ENCODE measurements at regions not wholly inside any gene's neighbourhood (a gene's known extent, or its start where the extent isn't known, plus 50 kb on each side); places are given as distances from the start of the nearest gene placed in this dataset.

- H3K27ac Mint-ChIP-seq (ENCODE audit: unreplicated experiment) = no peak overlapping the region
- H3K4me3 Mint-ChIP-seq (ENCODE audit: unreplicated experiment) = no peak overlapping the region
- Histone ChIP-seq H3K27me3 (replicated peaks; ENCODE audit: control insufficient read depth, insufficient read depth, low read length) (no peaks in the 10 kb centered on the region), H3K36me3 (ENCODE audit: control insufficient read depth, insufficient read depth, low read length) (no peaks in the 10 kb centered on the region), H3K9me3 (no peaks in the 10 kb centered on the region), H3K4me1 (no peaks in the 10 kb centered on the region), H3K4me3 (ENCODE audit: low read depth, low read length) (no peak overlapping the region)
- CTCF ChIA-PET = no interaction called here
- peaks cover 30% of the 10 kb centered on the region for H3K9me3 Mint-ChIP-seq (ENCODE audit: unreplicated experiment)
- H3K4me1 Mint-ChIP-seq (ENCODE audit: low read depth, unreplicated experiment) = no peaks in the 10 kb centered on the region
- TF ChIP-seq CTCF (IDR thresholded peaks at IDR 0.05; ENCODE audit: insufficient read depth in 1 of 2, low read depth in 1 of 2, low read length in 1 of 2, severe bottlenecking in 1 of 2, unreplicated experiment in 1 of 2) = no peak
- no peaks in the 10 kb centered on the region for H3K36me3 Mint-ChIP-seq (ENCODE audit: insufficient read depth, unreplicated experiment)
- H3K27me3 Mint-ChIP-seq (ENCODE audit: insufficient read depth, unreplicated experiment) = no peaks in the 10 kb centered on the region
- intact Hi-C loops (cut with micrococcal nuclease; ENCODE audit: unreplicated experiment) = no loop called here
- POLR2A ChIA-PET = no interaction called here
- DNase-seq = no peak
- no TSS peak for BruUV-seq (replicated peaks)
Measured at GRCh38 chr2:4486971-4487370, 783.6 kb downstream of the DCDC2C start.

GRCh38 chr2:4499316-4500030, 796.1 kb downstream of the DCDC2C start:
- no TSS peak for BruUV-seq (replicated peaks)
- intact Hi-C loops (cut with micrococcal nuclease; ENCODE audit: unreplicated experiment) = no loop called here
- no peak overlapping the region for H3K4me3 ChIP-seq (ENCODE audit: low read depth, low read length)
- ChIA-PET CTCF (interaction anchor here (0.5 kb wide), 1 partner anchor 540 kb away, joined by 3 read pairs; no protein-coding TSS in a partner anchor), POLR2A (no interaction called here)
- no peaks in the 10 kb centered on the region for H3K36me3 ChIP-seq (ENCODE audit: control insufficient read depth, insufficient read depth, low read length)
- no peaks in the 10 kb centered on the region for H3K4me1 ChIP-seq
- Mint-ChIP-seq H3K4me1 (ENCODE audit: low read depth, unreplicated experiment) (no peaks in the 10 kb centered on the region), H3K36me3 (ENCODE audit: insufficient read depth, unreplicated experiment) (no peaks in the 10 kb centered on the region), H3K27ac (ENCODE audit: unreplicated experiment) (no peak overlapping the region), H3K9me3 (ENCODE audit: unreplicated experiment) (no peaks in the 10 kb centered on the region), H3K27me3 (ENCODE audit: insufficient read depth, unreplicated experiment) (no peaks in the 10 kb centered on the region), H3K4me3 (ENCODE audit: unreplicated experiment) (no peak overlapping the region)
- no peaks in the 10 kb centered on the region for H3K27me3 ChIP-seq (replicated peaks; ENCODE audit: control insufficient read depth, insufficient read depth, low read length)
- no peak for DNase-seq
- H3K9me3 ChIP-seq = no peaks in the 10 kb centered on the region
- no peak for TF ChIP-seq CTCF (IDR thresholded peaks at IDR 0.05; ENCODE audit: insufficient read depth in 1 of 2, low read depth in 1 of 2, low read length in 1 of 2, severe bottlenecking in 1 of 2, unreplicated experiment in 1 of 2)

- Histone ChIP-seq H3K27me3 (replicated peaks; ENCODE audit: control insufficient read depth, insufficient read depth, low read length) (no peaks in the 10 kb centered on the region), H3K36me3 (ENCODE audit: control insufficient read depth, insufficient read depth, low read length) (no peaks in the 10 kb centered on the region), H3K4me1 (no peaks in the 10 kb centered on the region), H3K9me3 (no peaks in the 10 kb centered on the region), H3K4me3 (ENCODE audit: low read depth, low read length) (no peak overlapping the region)
- DNase-seq = no peak
- ChIA-PET POLR2A (no interaction called here), CTCF (no interaction called here)
- BruUV-seq (replicated peaks) = no TSS peak
- no peaks in the 10 kb centered on the region for H3K4me1 Mint-ChIP-seq (ENCODE audit: low read depth, unreplicated experiment)
- H3K36me3 Mint-ChIP-seq (ENCODE audit: insufficient read depth, unreplicated experiment) = no peaks in the 10 kb centered on the region
- H3K9me3 Mint-ChIP-seq (ENCODE audit: unreplicated experiment) = no peaks in the 10 kb centered on the region
- TF ChIP-seq CTCF (IDR thresholded peaks at IDR 0.05; ENCODE audit: insufficient read depth in 1 of 2, low read depth in 1 of 2, low read length in 1 of 2, severe bottlenecking in 1 of 2, unreplicated experiment in 1 of 2) = no peak
- intact Hi-C loops (cut with micrococcal nuclease; ENCODE audit: unreplicated experiment) = no loop called here
- H3K27me3 Mint-ChIP-seq (ENCODE audit: insufficient read depth, unreplicated experiment) = no peaks in the 10 kb centered on the region
- H3K27ac Mint-ChIP-seq (ENCODE audit: unreplicated experiment) = no peak overlapping the region
- H3K4me3 Mint-ChIP-seq (ENCODE audit: unreplicated experiment) = no peak overlapping the region
Measured at GRCh38 chr2:4501525-4501924, 798.1 kb downstream of the DCDC2C start.

Measured in Caco-2 (cell line).